Neuronal stem cell (in vitro differentiated cells): ENCODE measurements at regions not wholly inside any gene's neighbourhood (a gene's known extent, or its start where the extent isn't known, plus 50 kb on each side); places are given as distances from the start of the nearest gene placed in this dataset.

ENCODE experiments used
- DNase-seq: peaks from one replicate; pipeline ENCODE4 v3.0.0-alpha.2; 2013; ENCODE audit warnings: low spot score
- H2AFZ ChIP-seq: one replicate; pipeline ENCODE4 v1.6.1; 2013; ENCODE audit warnings: mild to moderate bottlenecking, low read length, inconsistent platforms
- H2AK5ac ChIP-seq: 2 replicates; pipeline ENCODE4 v1.6.1; 2013; ENCODE audit warnings: low read depth, mild to moderate bottlenecking, inconsistent platforms, low read length, moderate library complexity, mixed read lengths
- H2BK120ac ChIP-seq: 2 replicates; pipeline ENCODE4 v1.6.1; 2013; ENCODE audit warnings: low read depth, mild to moderate bottlenecking, inconsistent platforms, low read length, moderate library complexity, mixed read lengths
- H2BK12ac ChIP-seq: one replicate; pipeline ENCODE4 v1.6.1; 2013; ENCODE audit warnings: low read length, inconsistent platforms
- H2BK15ac ChIP-seq: 2 replicates; pipeline ENCODE4 v1.6.1; 2013; ENCODE audit warnings: mild to moderate bottlenecking, low read length, inconsistent platforms, mixed read lengths
- H2BK5ac ChIP-seq: one replicate; pipeline ENCODE4 v1.6.1; 2013; ENCODE audit warnings: inconsistent platforms, mild to moderate bottlenecking, low read length, moderate library complexity
- H3K14ac ChIP-seq: one replicate; pipeline ENCODE4 v1.6.1; 2013; ENCODE audit warnings: low read length, inconsistent platforms
- H3K18ac ChIP-seq: 2 replicates; pipeline ENCODE4 v1.6.1; 2013; ENCODE audit warnings: low read length, inconsistent platforms
- H3K23ac ChIP-seq: 2 replicates; pipeline ENCODE4 v1.6.1; 2013; ENCODE audit warnings: low read depth, mild to moderate bottlenecking, mixed read lengths, low read length, inconsistent platforms; ENCODE audit not compliant: poor library complexity
- H3K27ac ChIP-seq: replicated peaks from 3 replicates; pipeline ENCODE4 v1.5.1; 2013; ENCODE audit warnings: low read length, inconsistent platforms
- H3K27me3 ChIP-seq, 3 experiments: 2 replicates each; pipeline ENCODE4 v1.6.1; 2013; ENCODE audit warnings: low read length in 3 of 3, mild to moderate bottlenecking in 2 of 3, inconsistent platforms in 1 of 3, low read depth in 1 of 3, mixed read lengths in 1 of 3, moderate library complexity in 1 of 3; ENCODE audit not compliant: control insufficient read depth in 3 of 3, insufficient read depth in 3 of 3
- H3K36me3 ChIP-seq, 2 donors: replicated peaks in 1 of 2; 2 replicates each; pipeline ENCODE4 v1.6.1; 2013; ENCODE audit warnings: low read length in 2 of 2; ENCODE audit not compliant: control insufficient read depth in 2 of 2, insufficient read depth in 2 of 2
- H3K4ac ChIP-seq: 2 replicates; pipeline ENCODE4 v1.6.1; 2013; ENCODE audit warnings: inconsistent platforms, mild to moderate bottlenecking, low read length, moderate library complexity
- H3K4me1 ChIP-seq, 2 donors: 1 replicate in 1 of 2; 2 replicates in 1 of 2; pipeline ENCODE4 v1.6.1; 2013; ENCODE audit warnings: low read length in 2 of 2, low read depth in 1 of 2; ENCODE audit not compliant: control insufficient read depth in 2 of 2, insufficient read depth in 1 of 2
- H3K4me2 ChIP-seq: one replicate; pipeline ENCODE4 v1.6.1; 2013; ENCODE audit warnings: mild to moderate bottlenecking, low read length, inconsistent platforms; ENCODE audit not compliant: insufficient read depth, poor library complexity, severe bottlenecking
- H3K4me3 ChIP-seq, 2 donors: 2 replicates each; pipeline ENCODE4 v1.5.1; 2013; ENCODE audit warnings: low read length in 2 of 2, mild to moderate bottlenecking in 2 of 2, inconsistent platforms in 1 of 2, moderate library complexity in 1 of 2
- H3K79me1 ChIP-seq: one replicate; pipeline ENCODE4 v1.6.1; 2013; ENCODE audit warnings: low read depth, mild to moderate bottlenecking, inconsistent platforms, low read length, moderate library complexity
- H3K9ac ChIP-seq: one replicate; pipeline ENCODE4 v1.6.1; 2013; ENCODE audit warnings: mild to moderate bottlenecking, low read depth, low read length, inconsistent platforms; ENCODE audit not compliant: poor library complexity
- H3K9me3 ChIP-seq, 2 donors: replicated peaks in 1 of 2; 2 replicates each; pipeline versions ENCODE3 to v1.6.1; 2013; ENCODE audit warnings: low read length in 2 of 2, mild to moderate bottlenecking in 2 of 2, inconsistent platforms in 1 of 2, low read depth in 1 of 2, mixed read lengths in 1 of 2, moderate library complexity in 1 of 2; ENCODE audit not compliant: control insufficient read depth in 2 of 2, insufficient read depth in 1 of 2
- H4K8ac ChIP-seq: one replicate; pipeline ENCODE4 v1.6.1; 2013; ENCODE audit warnings: low read depth, mild to moderate bottlenecking, inconsistent platforms, low read length, moderate library complexity
- H4K91ac ChIP-seq: one replicate; pipeline ENCODE4 v1.6.1; 2013; ENCODE audit warnings: low read length, low read depth, mild to moderate bottlenecking, inconsistent platforms; ENCODE audit not compliant: poor library complexity
- WGBS, 2 donors: extraction: QIAGEN DNeasy Blood & Tissue Kit; methylation state at CpG; one replicate each; pipeline ENCODE4 v1.1.7; 2013; ENCODE audit warnings: missing lambda C conversion rate in 2 of 2, mixed read lengths in 1 of 2; ENCODE audit not compliant: insufficient read length in 2 of 2, insufficient replicate concordance in 1 of 2; ENCODE audit errors: extremely low coverage in 2 of 2; 5-methylcytosine and 5-hydroxymethylcytosine counted together

DNA sequence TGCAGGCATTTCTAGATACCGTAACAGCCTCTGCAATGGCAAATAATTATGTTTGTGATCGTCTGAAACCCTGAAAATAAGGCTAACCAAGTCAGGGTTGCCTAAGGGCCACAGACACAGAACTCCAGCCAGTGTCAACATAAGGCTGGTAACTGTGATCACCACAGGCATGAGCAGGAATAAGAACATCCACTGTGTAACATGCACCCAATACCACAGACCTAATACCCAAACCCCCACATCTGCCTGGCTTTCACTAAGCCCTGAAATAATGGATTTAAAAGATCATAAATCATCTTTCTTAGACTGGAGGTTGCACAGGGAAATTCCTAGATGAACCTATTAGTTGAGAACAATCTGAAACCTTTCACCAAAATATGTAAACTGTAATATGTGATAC lies 394.5 kb downstream of the NFIB start:
- Histone ChIP-seq H2BK12ac (no peak overlapping the region), H3K4ac (no peak overlapping the region), H4K91ac (peak overlapping the region; percentile 20), H2BK120ac (no peak overlapping the region), H3K27me3 (no peaks in the 10 kb centered on the region), H3K23ac (no peak overlapping the region), H3K4me3 (peak overlapping the region in 1 of 2 donors; percentile 40), H3K14ac (no peak overlapping the region), H4K8ac (no peak overlapping the region), H2AFZ (no peak overlapping the region), H3K4me1 (no peaks in the 10 kb centered on the region), H3K9ac (no peak overlapping the region), H3K4me2 (no peak overlapping the region), H2AK5ac (no peak overlapping the region), H2BK5ac (no peak overlapping the region), H3K27ac (no peak overlapping the region), H2BK15ac (no peak overlapping the region), H3K79me1 (no peaks in the 10 kb centered on the region), H3K36me3 (no peaks in the 10 kb centered on the region), H3K18ac (no peak overlapping the region), H3K9me3 (peaks cover 0 to 10% of the 10 kb centered on the region in 2 donors)
- no CpG with 5 or more reads among the region's 2 CpGs for WGBS, 2 donors
- DNase-seq: no peak

- no peak overlapping the region for H2AK5ac ChIP-seq
- H2BK12ac ChIP-seq: no peak overlapping the region
- no peaks in the 10 kb centered on the region for H3K4me1 ChIP-seq
- no peak overlapping the region for H3K14ac ChIP-seq
- no peak overlapping the region for H3K4me2 ChIP-seq
- H2BK120ac ChIP-seq: no peak overlapping the region
- no peak overlapping the region for H3K27ac ChIP-seq
- H3K79me1 ChIP-seq: no peaks in the 10 kb centered on the region
- DNase-seq: no peak
- H2BK15ac ChIP-seq: no peak overlapping the region
- no peaks in the 10 kb centered on the region for H3K27me3 ChIP-seq
- H3K36me3 ChIP-seq: no peaks in the 10 kb centered on the region
- H2AFZ ChIP-seq: no peak overlapping the region
- H3K9me3 ChIP-seq: peaks cover 0 to 3% of the 10 kb centered on the region in 2 donors
- H3K23ac ChIP-seq: no peak overlapping the region
- H3K18ac ChIP-seq: no peak overlapping the region
- no peak overlapping the region for H3K9ac ChIP-seq
- H2BK5ac ChIP-seq: no peak overlapping the region
- H3K4ac ChIP-seq: no peak overlapping the region
- no peak overlapping the region for H4K91ac ChIP-seq
- no peak overlapping the region for H3K4me3 ChIP-seq
- no peak overlapping the region for H4K8ac ChIP-seq
Observed at GRCh38 chr9:13917534-13917933, 396.4 kb downstream of the NFIB start.

- H3K27ac ChIP-seq: no peak overlapping the region
- H3K9ac ChIP-seq: no peak overlapping the region
- no peaks in the 10 kb centered on the region for H3K4me1 ChIP-seq
- no peak overlapping the region for H3K23ac ChIP-seq
- no peak overlapping the region for H3K18ac ChIP-seq
- H4K8ac ChIP-seq: no peak overlapping the region
- H3K4me3 ChIP-seq: no peak overlapping the region
- H2BK15ac ChIP-seq: no peak overlapping the region
- H3K9me3 ChIP-seq: no peaks in the 10 kb centered on the region
- H2BK120ac ChIP-seq: no peak overlapping the region
- WGBS, 2 donors: no CpG with 5 or more reads among the region's 4 CpGs
- H2BK12ac ChIP-seq: no peak overlapping the region
- H4K91ac ChIP-seq: no peak overlapping the region
- no peaks in the 10 kb centered on the region for H3K36me3 ChIP-seq
- no peaks in the 10 kb centered on the region for H3K79me1 ChIP-seq
- H3K14ac ChIP-seq: no peak overlapping the region
- no peak overlapping the region for H2BK5ac ChIP-seq
- H3K4ac ChIP-seq: no peak overlapping the region
- no peak overlapping the region for H2AFZ ChIP-seq
- no peak for DNase-seq
- no peak overlapping the region for H3K4me2 ChIP-seq
- no peak overlapping the region for H2AK5ac ChIP-seq
- H3K27me3 ChIP-seq: no peaks in the 10 kb centered on the region
Observed at GRCh38 chr9:13915591-13916301, 398.2 kb downstream of the NFIB start.

- Histone ChIP-seq H2BK15ac (no peak overlapping the region), H3K36me3 (no peaks in the 10 kb centered on the region), H3K27me3 (no peaks in the 10 kb centered on the region), H3K4me1 (no peaks in the 10 kb centered on the region), H3K79me1 (no peaks in the 10 kb centered on the region), H2BK5ac (no peak overlapping the region), H2AK5ac (no peak overlapping the region), H3K18ac (no peak overlapping the region), H3K9me3 (no peaks in the 10 kb centered on the region), H2AFZ (no peak overlapping the region), H3K4ac (no peak overlapping the region), H4K8ac (no peak overlapping the region), H3K23ac (no peak overlapping the region), H3K14ac (no peak overlapping the region), H3K4me3 (no peak overlapping the region), H3K4me2 (no peak overlapping the region), H3K27ac (no peak overlapping the region), H2BK120ac (no peak overlapping the region), H3K9ac (no peak overlapping the region), H4K91ac (no peak overlapping the region), H2BK12ac (no peak overlapping the region)
- DNase-seq: no peak
- WGBS, 2 donors: no CpG with 5 or more reads among the region's 1 CpG
Observed at GRCh38 chr9:13915131-13915530, 398.8 kb downstream of the NFIB start.
